Stimulated activated CD8-positive, alpha-beta memory T cell treated with anti-CD3 and anti-CD28 coated beads, Interleukin-2, amount 100 ng/mL, for 1 hour (primary cell): ENCODE measurements at regions not wholly inside any gene's neighbourhood (a gene's known extent, or its start where the extent isn't known, plus 50 kb on each side); places are given as distances from the start of the nearest gene placed in this dataset.
"Not testable (repeated sequence)": the region's sequence is repeated elsewhere in the genome, so short reads cannot be mapped to it uniquely, and the experiment has no call there.

ENCODE experiments used
- DNase-seq, 2 donors: peaks; one replicate each; pipeline ENCODE4 v3.0.0-alpha.2; 2020; ENCODE audit warnings: low read depth in 2 of 2

- no peak for DNase-seq
Observed at GRCh38 chr6:155678361-155678760, 222.7 kb upstream of the NOX3 start.

GRCh38 chr6:155676346-155676745, 220.7 kb upstream of the NOX3 start:
- DNase-seq = no peak

- DNase-seq = no peak
Observed at GRCh38 chr6:155670655-155671054, 215.0 kb upstream of the NOX3 start.

GRCh38 chr6:155660251-155660977, 204.8 kb upstream of the NOX3 start:
- DNase-seq = no peak

GRCh38 chr6:155656024-155656423, 200.4 kb upstream of the NOX3 start:
- DNase-seq = no peak

GRCh38 chr6:155654474-155654873, 198.8 kb upstream of the NOX3 start:
- no peak for DNase-seq

- no peak for DNase-seq
Observed at GRCh38 chr6:155648301-155648700, 192.7 kb upstream of the NOX3 start.

- no peak for DNase-seq
Observed at GRCh38 chr6:155647354-155647753, 191.7 kb upstream of the NOX3 start.

GRCh38 chr6:155646443-155646842, 190.8 kb upstream of the NOX3 start:
- DNase-seq = no peak

- DNase-seq = no peak
Observed at GRCh38 chr6:155645325-155645724, 189.7 kb upstream of the NOX3 start.

GRCh38 chr6:155641603-155642002, 186.0 kb upstream of the NOX3 start:
- DNase-seq = no peak

GRCh38 chr6:155638200-155638599, 182.6 kb upstream of the NOX3 start:
- no peak for DNase-seq

GRCh38 chr6:155635416-155635815, 179.8 kb upstream of the NOX3 start:
- DNase-seq = no peak

GRCh38 chr6:155630085-155630484, 174.4 kb upstream of the NOX3 start:
- DNase-seq = no peak

GRCh38 chr6:155629652-155630051, 174.0 kb upstream of the NOX3 start:
- no peak for DNase-seq

GRCh38 chr6:155628306-155628705, 172.7 kb upstream of the NOX3 start:
- DNase-seq = no peak

- not testable (repeated sequence) for DNase-seq
Observed at GRCh38 chr6:155627722-155628212, 172.1 kb upstream of the NOX3 start.

- no peak for DNase-seq
Observed at GRCh38 chr6:155623450-155624178, 168.0 kb upstream of the NOX3 start.

GRCh38 chr6:155614606-155615005, 159.0 kb upstream of the NOX3 start:
- no peak for DNase-seq

- DNase-seq = no peak
Observed at GRCh38 chr6:155611742-155612141, 156.1 kb upstream of the NOX3 start.

- DNase-seq = no peak
Observed at GRCh38 chr6:155604991-155605390, 149.4 kb upstream of the NOX3 start.

- no peak for DNase-seq
Observed at GRCh38 chr6:155599561-155599960, 143.9 kb upstream of the NOX3 start.

GRCh38 chr6:155599160-155599559, 143.5 kb upstream of the NOX3 start:
- DNase-seq = no peak
